SK-N-MC (cell line): ENCODE measurements at regions not wholly inside any gene's neighbourhood (a gene's known extent, or its start where the extent isn't known, plus 50 kb on each side); places are given as distances from the start of the nearest gene placed in this dataset.

ENCODE experiments used
- DNase-seq: peaks from one replicate; pipeline ENCODE4 v3.0.0-alpha.2; 2011; ENCODE audit warnings: low read depth, low spot score
- H3K27ac ChIP-seq: fragments of 200-600 bp; sonication (generic); 2 replicates; pipeline ENCODE4 v1.5.1; 2016; ENCODE audit warnings: mixed run types
- H3K36me3 ChIP-seq: fragments of 200-600 bp; sonication (generic); 2 replicates; pipeline ENCODE4 v1.6.1; 2017; ENCODE audit warnings: antibody characterized with exemption, low read length, mixed read lengths; ENCODE audit not compliant: insufficient read depth
- H3K4me3 ChIP-seq: fragments of 200-600 bp; sonication (generic); 2 replicates; pipeline ENCODE4 v1.5.1; 2016
- H3K9ac ChIP-seq: fragments of 200-600 bp; sonication (generic); 2 replicates; pipeline ENCODE4 v1.8.0; 2017; ENCODE audit warnings: mixed run types, mixed read lengths; ENCODE audit not compliant: insufficient read length
- H3K9me3 ChIP-seq: fragments of 200-600 bp; sonication (generic); 2 replicates; pipeline ENCODE4 v1.6.1; 2017; ENCODE audit warnings: low read depth, mild to moderate bottlenecking, antibody characterized with exemption, low read length, moderate library complexity, mixed read lengths
- EZH2 ChIP-seq: fragments of 200-600 bp; sonication (generic); IDR thresholded peaks from one replicate; pipeline ENCODE4 v1.6.1; 2017; ENCODE audit warnings: antibody characterized with exemption
- FOXP2 ChIP-seq: optimal IDR thresholded peaks from 2 replicates; pipeline ENCODE3; 2011; ENCODE audit warnings: mild to moderate bottlenecking, moderate library complexity; ENCODE audit not compliant: insufficient read depth; ENCODE audit errors: extremely low read length, control extremely low read depth
- POLR2AphosphoS5 ChIP-seq: IDR thresholded peaks from 2 replicates; pipeline ENCODE4 v1.6.1; 2012; ENCODE audit warnings: mild to moderate bottlenecking, low read depth, low read length, borderline replicate concordance

DNA sequence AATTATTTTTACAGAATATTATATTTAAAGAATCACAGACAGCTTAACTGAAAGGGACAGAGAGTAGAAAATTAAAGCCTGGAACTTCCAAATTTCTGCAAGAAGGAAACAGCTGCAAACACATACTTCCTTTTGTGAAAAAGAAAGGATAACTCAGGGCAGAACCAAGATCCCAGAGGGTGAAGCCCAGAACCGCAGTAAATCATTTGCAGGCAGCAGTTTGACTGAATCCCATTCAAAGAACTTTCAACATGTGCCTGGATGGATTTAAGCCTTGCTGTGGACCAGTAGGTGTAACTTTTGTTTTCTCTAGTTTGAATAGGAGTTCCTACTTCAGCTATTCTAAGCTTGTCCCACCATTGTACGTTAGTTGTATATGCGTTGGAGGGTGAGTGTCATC lies 733.2 kb downstream of the ROBO2 start:
- no peaks in the 10 kb centered on the region for H3K36me3 ChIP-seq
- TF ChIP-seq EZH2 (no peak), POLR2AphosphoS5 (no peak), FOXP2 (no peak)

DNA sequence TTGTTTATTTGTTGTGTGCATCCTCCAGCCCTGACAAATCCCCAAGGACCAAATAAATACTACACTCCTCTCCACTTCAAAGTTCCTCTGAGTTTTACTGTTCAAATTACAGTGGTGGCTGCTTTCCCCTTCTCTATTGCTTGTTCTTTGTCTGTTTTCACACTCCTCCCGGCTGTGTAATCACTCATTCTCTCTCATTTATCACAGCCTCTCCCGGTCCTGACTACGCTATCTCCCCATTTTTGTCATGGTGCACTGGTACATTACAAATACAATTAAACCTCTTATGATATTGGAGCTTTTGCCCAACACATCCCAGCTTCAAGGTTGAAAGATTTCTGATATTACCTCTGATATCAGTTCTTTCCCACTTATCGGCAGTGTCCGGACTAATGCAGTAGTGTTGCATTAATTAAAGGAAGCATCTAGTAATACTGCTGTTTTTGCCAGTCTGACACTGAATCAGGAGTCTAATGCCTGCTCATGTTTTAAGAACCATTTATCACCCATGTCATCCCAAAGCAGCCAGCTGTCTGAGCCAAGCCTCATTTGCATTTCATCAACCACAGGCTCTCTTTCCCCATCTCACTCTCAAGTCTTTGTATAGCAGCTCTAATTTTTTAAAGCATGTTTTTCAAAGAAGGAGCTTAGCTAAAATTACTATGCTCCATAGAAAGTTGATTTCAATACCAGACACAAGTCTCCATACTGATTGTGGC lies 740.5 kb downstream of the ROBO2 start:
- no peaks in the 10 kb centered on the region for H3K9me3 ChIP-seq
- H3K27ac ChIP-seq = no peak overlapping the region
- H3K36me3 ChIP-seq = no peaks in the 10 kb centered on the region
- peak; percentile 6 for DNase-seq
- no peak overlapping the region for H3K9ac ChIP-seq
- TF ChIP-seq EZH2 (no peak), POLR2AphosphoS5 (no peak), FOXP2 (no peak)
- H3K4me3 ChIP-seq = no peak overlapping the region

More for the DNA sequence above, 733.2 kb downstream of the ROBO2 start:
- no peak overlapping the region for H3K9ac ChIP-seq
- no peak for DNase-seq
- H3K4me3 ChIP-seq = no peak overlapping the region
- no peaks in the 10 kb centered on the region for H3K9me3 ChIP-seq
- no peak overlapping the region for H3K27ac ChIP-seq

DNA sequence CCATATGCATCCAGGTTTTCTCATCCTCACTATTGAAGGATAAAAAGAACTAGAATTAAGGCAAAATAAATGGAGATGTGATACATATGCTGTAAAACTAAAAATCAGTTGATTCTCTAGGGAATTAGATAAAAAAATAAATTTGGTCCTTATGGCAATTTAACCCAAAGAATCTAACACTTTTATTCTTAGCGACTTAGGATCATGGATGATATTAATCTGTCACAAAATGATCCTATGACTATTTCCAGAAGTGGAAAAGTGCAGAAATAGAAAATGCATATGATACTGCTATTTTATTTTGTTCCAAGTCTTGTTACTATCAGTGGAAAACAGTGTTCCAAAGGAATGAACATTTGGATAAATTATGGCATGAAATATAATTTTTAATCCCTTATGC lies 746.3 kb downstream of the ROBO2 start:
- H3K36me3 ChIP-seq = no peaks in the 10 kb centered on the region
- no peak overlapping the region for H3K9ac ChIP-seq
- no peak overlapping the region for H3K27ac ChIP-seq
- TF ChIP-seq POLR2AphosphoS5 = no peak
- no peak for TF ChIP-seq FOXP2
- TF ChIP-seq EZH2 = no peak
- DNase-seq = no peak
- H3K4me3 ChIP-seq = no peak overlapping the region
- H3K9me3 ChIP-seq = no peaks in the 10 kb centered on the region

- no peak for TF ChIP-seq EZH2
- TF ChIP-seq FOXP2 = no peak
- Histone ChIP-seq H3K4me3 (no peak overlapping the region), H3K9me3 (no peaks in the 10 kb centered on the region), H3K9ac (no peak overlapping the region), H3K27ac (no peak overlapping the region), H3K36me3 (no peaks in the 10 kb centered on the region)
- DNase-seq = no peak
Observed at GRCh38 chr3:77795013-77795412, 755.1 kb downstream of the ROBO2 start.

DNA sequence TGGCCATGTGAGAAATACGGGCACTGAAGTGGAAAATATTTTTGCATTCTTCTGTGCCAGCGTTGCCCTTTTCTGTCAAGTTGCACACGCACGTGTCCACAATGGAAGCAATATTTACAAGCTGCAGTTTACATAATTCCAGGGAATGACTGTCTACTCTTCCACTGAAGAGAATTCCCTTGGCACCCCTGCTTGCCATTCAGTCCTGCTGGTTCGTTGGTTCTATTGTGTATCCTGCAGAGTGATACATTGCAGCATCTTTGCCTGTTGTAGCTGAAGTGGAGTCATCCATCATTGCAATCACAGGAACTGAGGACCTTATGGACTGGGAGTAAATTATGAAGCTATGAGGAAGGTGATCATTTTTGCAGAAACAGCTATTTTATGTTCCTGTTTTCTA lies 759.4 kb downstream of the ROBO2 start:
- TF ChIP-seq FOXP2 (no peak), EZH2 (no peak), POLR2AphosphoS5 (no peak)
- H3K4me3 ChIP-seq = no peak overlapping the region
- no peaks in the 10 kb centered on the region for H3K9me3 ChIP-seq
- H3K9ac ChIP-seq = no peak overlapping the region
- H3K36me3 ChIP-seq = no peaks in the 10 kb centered on the region
- DNase-seq = no peak
- no peak overlapping the region for H3K27ac ChIP-seq

- no peak overlapping the region for H3K9ac ChIP-seq
- no peak overlapping the region for H3K27ac ChIP-seq
- no peaks in the 10 kb centered on the region for H3K9me3 ChIP-seq
- TF ChIP-seq FOXP2 (no peak), EZH2 (no peak), POLR2AphosphoS5 (no peak)
- DNase-seq = no peak
- H3K4me3 ChIP-seq = no peak overlapping the region
- H3K36me3 ChIP-seq = no peaks in the 10 kb centered on the region
Observed at GRCh38 chr3:77800893-77801292, 761.0 kb downstream of the ROBO2 start.

DNA sequence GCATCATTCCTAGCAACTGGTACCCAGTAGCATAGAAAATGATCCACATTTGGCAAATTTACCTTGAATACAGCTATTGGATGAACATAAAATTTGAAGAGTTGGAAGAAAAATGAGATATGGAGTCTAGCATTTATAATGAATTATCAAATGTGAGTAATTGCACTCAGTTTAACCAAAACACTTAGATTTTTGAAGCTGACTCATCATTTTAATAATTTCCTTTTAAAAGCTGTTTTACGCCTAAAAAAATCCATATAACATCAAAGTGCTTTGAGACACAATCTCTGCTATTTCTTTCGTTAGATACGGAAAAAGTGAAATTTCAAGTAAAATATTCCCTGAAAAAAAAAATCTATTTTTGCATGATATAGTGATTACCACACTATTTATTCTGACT lies 767.4 kb downstream of the ROBO2 start:
- no peak for DNase-seq
- H3K27ac ChIP-seq = no peak overlapping the region

GRCh38 chr3:77814845-77815244 lies 774.9 kb downstream of the ROBO2 start:
- DNase-seq = no peak
- Histone ChIP-seq H3K27ac (peak overlapping the region; percentile 99), H3K36me3 (no peaks in the 10 kb centered on the region), H3K9ac (no peak overlapping the region), H3K9me3 (no peaks in the 10 kb centered on the region), H3K4me3 (no peak overlapping the region)
- TF ChIP-seq EZH2 = no peak
- no peak for TF ChIP-seq FOXP2
- TF ChIP-seq POLR2AphosphoS5 = no peak

More for the DNA sequence above, 767.4 kb downstream of the ROBO2 start:
- Histone ChIP-seq H3K9ac (no peak overlapping the region), H3K36me3 (no peaks in the 10 kb centered on the region), H3K9me3 (no peaks in the 10 kb centered on the region), H3K4me3 (no peak overlapping the region)
- TF ChIP-seq POLR2AphosphoS5 (no peak), EZH2 (no peak), FOXP2 (no peak)

- no peak overlapping the region for H3K9ac ChIP-seq
- DNase-seq = no peak
- no peaks in the 10 kb centered on the region for H3K9me3 ChIP-seq
- peak overlapping the region; percentile 99 for H3K27ac ChIP-seq
- no peak for TF ChIP-seq POLR2AphosphoS5
- TF ChIP-seq EZH2 = no peak
- TF ChIP-seq FOXP2 = no peak
- H3K4me3 ChIP-seq = no peak overlapping the region
- no peaks in the 10 kb centered on the region for H3K36me3 ChIP-seq
Observed at GRCh38 chr3:77815467-77815866, 775.6 kb downstream of the ROBO2 start.

DNA sequence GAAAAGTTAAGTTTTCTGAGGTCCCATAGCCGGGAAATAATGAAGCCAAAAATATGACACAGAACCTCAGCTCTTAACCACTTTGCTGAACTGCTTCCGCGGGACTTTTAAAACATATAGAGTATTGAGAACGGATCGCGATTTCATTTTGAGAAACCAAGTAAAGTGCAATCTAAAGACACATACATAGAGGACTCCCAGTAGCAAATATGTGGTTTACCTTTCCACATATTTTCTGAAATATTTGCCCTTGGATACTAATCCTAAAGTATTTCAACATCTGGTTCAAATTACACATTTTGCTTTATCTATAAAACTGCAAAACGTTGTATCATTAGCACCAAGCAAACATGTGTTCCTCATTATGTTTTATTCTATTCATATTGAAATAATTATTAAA lies 776.5 kb downstream of the ROBO2 start:
- H3K9ac ChIP-seq = peak overlapping the region; percentile 70
- no peaks in the 10 kb centered on the region for H3K9me3 ChIP-seq
- DNase-seq = peak; percentile 59
- peak overlapping the region; percentile 65 for H3K4me3 ChIP-seq
- TF ChIP-seq FOXP2 = no peak
- peak; percentile 41; the same call in 1 of the 2 replicates for TF ChIP-seq POLR2AphosphoS5
- no peaks in the 10 kb centered on the region for H3K36me3 ChIP-seq
- H3K27ac ChIP-seq = peak overlapping the region; percentile 99
